Effector memory CD4-positive, alpha-beta T cell (primary cell): ENCODE measurements at regions not wholly inside any gene's neighbourhood (a gene's known extent, or its start where the extent isn't known, plus 50 kb on each side); places are given as distances from the start of the nearest gene placed in this dataset.
A peak's percentile ranks its signal among the peaks of the same experiment; 100 is the strongest.
"Not testable (repeated sequence)": the region's sequence is repeated elsewhere in the genome, so short reads cannot be mapped to it uniquely, and the experiment has no call there.

Source experiments
- DNase-seq, 3 donors: peaks; one replicate each; pipeline ENCODE4 v3.0.0-alpha.2; 2020
- H3K27ac ChIP-seq: 2 replicates; pipeline ENCODE4 v1.7.0; 2013; ENCODE audit warnings: mild to moderate bottlenecking, low read length, moderate library complexity; ENCODE audit not compliant: insufficient read depth, poor library complexity, severe bottlenecking
- H3K27me3 ChIP-seq: replicated peaks from 2 replicates; pipeline ENCODE4 v1.7.0; 2013; ENCODE audit warnings: mild to moderate bottlenecking, low read length; ENCODE audit not compliant: insufficient read depth, control insufficient read depth, poor library complexity, severe bottlenecking
- H3K36me3 ChIP-seq: 2 replicates; pipeline ENCODE4 v1.7.0; 2013; ENCODE audit warnings: mild to moderate bottlenecking, low read length, moderate library complexity; ENCODE audit not compliant: control insufficient read depth, insufficient read depth
- H3K4me1 ChIP-seq: 2 replicates; pipeline ENCODE4 v1.7.0; 2013; ENCODE audit warnings: low read length, mild to moderate bottlenecking; ENCODE audit not compliant: control insufficient read depth, insufficient read depth, poor library complexity, severe bottlenecking
- H3K4me3 ChIP-seq: 2 replicates; pipeline ENCODE4 v1.7.0; 2013; ENCODE audit warnings: low read length, low read depth, mild to moderate bottlenecking; ENCODE audit not compliant: insufficient read depth, poor library complexity, severe bottlenecking
- H3K9me3 ChIP-seq: 2 replicates; pipeline ENCODE4 v1.7.0; 2013; ENCODE audit warnings: mild to moderate bottlenecking, low read length, moderate library complexity; ENCODE audit not compliant: control insufficient read depth

DNA sequence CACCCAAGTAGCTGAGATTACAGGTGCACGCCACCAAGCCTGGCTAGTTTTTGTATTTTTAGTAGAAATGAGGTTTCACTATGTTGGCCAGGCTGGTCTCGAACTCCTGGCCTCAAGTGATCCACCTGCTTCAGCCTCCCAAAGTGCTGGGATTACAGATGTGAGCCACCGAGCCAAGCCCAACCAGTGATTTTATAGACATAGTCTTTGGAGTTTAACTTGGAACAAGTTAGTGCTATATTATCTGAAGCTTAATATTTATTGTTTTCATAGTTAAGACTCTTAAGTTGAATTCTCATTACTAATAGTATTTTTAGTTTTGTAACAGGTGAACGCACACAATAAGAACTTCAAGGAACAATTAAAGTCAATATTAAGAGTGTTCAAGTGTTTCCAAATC is 122.1 kb downstream of the SPAG6 start:
- not testable (repeated sequence) for H3K27ac ChIP-seq, H3K4me1 ChIP-seq, H3K36me3 ChIP-seq, H3K4me3 ChIP-seq, H3K9me3 ChIP-seq, H3K27me3 ChIP-seq, DNase-seq

DNA sequence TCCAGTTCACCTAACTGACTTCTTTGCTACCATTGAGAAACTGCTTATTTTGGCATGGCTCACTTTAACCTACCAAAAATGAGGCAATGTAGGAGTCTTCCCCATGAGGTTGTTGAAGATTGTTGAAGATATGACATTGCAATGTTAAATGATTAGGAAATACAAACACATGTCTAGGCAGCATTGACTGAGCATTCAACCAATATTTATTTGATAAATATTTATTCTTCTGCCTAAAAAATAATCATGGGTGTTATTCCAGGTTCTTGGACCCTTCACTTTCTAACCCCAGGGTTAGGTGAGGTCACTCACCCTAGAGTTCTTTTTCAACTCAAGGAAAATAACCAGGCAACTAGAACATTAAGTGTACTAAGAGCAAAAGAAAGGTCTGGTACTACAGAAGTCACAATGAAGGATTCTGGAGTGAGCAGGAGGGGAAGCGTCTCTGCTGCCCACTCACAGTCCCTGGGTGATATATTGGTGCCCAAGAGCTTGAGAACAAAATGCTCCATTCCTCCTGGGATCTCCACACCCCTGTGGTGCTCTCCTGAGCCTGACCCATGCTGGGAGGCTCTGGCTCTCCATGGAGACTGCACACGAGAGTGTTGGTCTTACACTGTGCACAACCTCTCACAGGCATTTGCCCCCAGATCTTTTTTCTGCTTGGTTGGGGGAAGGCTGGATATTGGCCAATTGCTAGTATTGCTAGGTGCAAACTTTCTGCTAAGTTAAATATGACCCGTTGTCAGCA is 123.4 kb downstream of the SPAG6 start:
- Histone ChIP-seq H3K4me3 (no peak overlapping the region), H3K9me3 (no peaks in the 10 kb centered on the region), H3K27ac (no peak overlapping the region), H3K4me1 (no peaks in the 10 kb centered on the region), H3K36me3 (no peaks in the 10 kb centered on the region), H3K27me3 (no peaks in the 10 kb centered on the region)
- DNase-seq, result no peak

DNA sequence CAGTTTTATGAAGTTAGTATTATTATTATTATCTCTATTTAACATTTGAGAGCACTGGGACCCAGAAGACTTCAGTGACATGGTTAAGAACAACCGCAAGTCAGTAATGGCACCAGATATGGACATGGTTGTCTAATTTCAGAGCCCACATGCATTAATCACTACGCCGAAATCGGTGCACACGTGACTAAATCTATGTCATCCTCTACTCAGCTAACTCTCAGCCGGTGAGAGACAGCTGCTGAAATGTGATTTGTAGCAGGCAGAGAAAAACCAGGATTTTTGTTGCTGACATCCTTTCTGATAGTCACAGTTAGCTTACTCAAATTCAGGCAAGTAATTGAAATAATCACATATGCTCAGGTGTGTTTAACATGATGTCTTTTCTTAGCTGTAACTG is 127.7 kb downstream of the SPAG6 start:
- DNase-seq, result no peak
- H3K4me1 ChIP-seq, result peaks cover 11% of the 10 kb centered on the region
- no peaks in the 10 kb centered on the region for H3K9me3 ChIP-seq
- H3K36me3 ChIP-seq, result no peaks in the 10 kb centered on the region
- peaks cover 33% of the 10 kb centered on the region for H3K27me3 ChIP-seq
- no peak overlapping the region for H3K4me3 ChIP-seq
- no peak overlapping the region for H3K27ac ChIP-seq

DNA sequence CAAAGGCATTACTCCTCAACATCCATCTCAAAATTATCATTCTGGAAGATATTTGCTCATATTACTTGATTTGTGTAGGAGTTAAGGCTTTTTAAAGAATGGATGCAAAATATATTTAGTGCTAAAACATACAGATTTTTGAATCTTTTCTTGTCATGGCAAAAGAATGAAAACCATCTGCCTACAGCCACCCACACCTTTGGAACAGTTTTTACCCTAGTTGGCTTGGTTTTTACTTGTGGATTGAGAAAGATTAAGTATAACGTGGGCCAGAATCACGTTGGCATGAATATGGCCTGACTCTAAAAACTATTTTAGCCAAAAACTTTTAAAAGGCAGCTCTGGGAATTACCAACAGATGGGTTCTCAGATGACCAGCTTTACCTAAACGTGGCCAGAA is 128.2 kb downstream of the SPAG6 start:
- Histone ChIP-seq H3K27me3 (peaks cover 33% of the 10 kb centered on the region), H3K4me3 (no peak overlapping the region), H3K4me1 (peaks cover 11% of the 10 kb centered on the region), H3K36me3 (no peaks in the 10 kb centered on the region), H3K9me3 (no peaks in the 10 kb centered on the region), H3K27ac (no peak overlapping the region)
- DNase-seq, result no peak

DNA sequence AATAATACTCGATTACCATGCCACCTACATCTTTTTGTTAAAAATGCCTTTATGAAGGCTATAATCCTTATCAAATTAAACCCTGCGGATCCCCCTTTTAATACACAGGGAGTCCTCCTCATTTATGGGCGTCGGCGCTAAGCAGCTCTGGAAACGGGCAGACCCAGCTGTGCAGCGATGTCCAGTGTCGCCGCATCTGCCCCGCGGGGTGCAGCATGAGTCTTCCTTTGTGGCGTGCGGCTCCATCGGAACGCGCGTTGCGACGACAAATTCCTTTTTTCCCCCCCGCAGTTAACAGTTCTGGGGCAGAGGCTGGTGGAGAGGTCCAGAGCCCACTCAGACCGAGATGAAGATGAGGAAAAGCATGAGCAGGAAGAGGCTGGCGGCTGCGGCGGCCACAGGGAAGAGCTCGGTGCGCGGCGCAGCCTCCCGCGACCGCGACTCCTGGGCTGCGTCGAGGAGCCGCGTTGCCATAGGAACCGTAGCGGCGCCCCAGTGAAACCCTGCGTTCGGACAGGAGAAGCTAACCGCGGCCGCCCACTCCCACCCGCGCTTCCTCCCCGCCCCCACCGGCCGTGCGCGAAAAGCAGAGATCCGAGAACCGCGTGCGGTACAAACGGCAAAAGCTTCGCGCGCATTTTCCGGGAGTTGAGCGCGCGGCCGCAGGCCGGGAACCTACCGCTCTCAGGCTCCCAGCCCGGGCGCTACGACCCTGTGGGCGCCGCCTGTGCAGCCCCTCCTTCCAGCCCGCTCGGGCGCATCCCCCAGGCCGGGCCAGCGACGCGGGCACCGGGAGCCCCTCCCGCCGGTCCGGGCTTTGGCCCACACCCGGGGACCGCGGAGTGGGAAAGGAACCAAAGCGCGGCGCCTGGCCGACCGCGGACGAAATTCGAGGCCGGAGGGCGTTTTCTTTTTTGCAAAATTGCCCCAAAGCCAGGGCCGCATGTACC is 130.6 kb downstream of the SPAG6 start:
- no peaks in the 10 kb centered on the region for H3K9me3 ChIP-seq
- H3K4me3 ChIP-seq, result peak overlapping the region; percentile 35
- no peak overlapping the region for H3K27ac ChIP-seq
- H3K4me1 ChIP-seq, result peaks cover 11% of the 10 kb centered on the region
- H3K27me3 ChIP-seq, result peaks cover 33% of the 10 kb centered on the region
- no peaks in the 10 kb centered on the region for H3K36me3 ChIP-seq
- no peak for DNase-seq

DNA sequence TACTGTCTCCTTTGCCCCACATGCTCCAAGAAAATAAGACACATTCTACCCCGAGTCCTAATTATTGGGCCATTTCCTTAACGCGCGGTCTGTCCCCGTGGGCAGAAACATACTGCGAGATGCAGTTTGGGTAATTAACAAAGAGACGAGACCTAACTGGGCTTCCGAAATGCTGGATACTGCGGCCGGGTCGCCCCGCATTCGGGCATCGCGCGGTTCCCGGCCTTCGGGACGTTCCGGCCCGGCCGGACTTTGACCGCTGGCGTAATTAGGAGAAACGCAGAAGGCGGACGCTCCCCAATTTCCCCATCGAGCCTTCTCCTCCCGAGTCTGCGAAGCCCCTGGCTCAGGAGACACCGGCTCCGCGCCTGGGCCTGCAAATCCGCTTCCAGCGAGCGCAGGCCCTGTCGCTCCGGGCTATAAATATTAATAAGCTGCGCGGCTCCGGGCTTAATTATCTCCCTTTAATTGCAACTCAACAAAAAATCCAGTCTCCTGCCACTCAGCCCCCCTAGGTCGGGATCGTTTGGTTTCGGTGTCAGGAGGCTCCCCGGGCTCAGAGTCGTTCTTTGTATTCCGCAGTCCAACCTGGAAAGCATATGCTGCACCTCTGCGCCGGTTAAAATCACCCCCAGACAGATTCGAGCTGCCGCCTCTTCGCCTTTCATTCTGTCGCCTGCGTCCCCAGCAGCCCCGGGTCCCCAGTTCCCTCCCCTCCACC is 131.5 kb downstream of the SPAG6 start:
- Histone ChIP-seq H3K4me1 (peaks cover 11% of the 10 kb centered on the region), H3K27me3 (peaks cover 33% of the 10 kb centered on the region), H3K4me3 (peak overlapping the region; percentile 35), H3K36me3 (no peaks in the 10 kb centered on the region), H3K27ac (no peak overlapping the region), H3K9me3 (no peaks in the 10 kb centered on the region)
- DNase-seq, result no peak

DNA sequence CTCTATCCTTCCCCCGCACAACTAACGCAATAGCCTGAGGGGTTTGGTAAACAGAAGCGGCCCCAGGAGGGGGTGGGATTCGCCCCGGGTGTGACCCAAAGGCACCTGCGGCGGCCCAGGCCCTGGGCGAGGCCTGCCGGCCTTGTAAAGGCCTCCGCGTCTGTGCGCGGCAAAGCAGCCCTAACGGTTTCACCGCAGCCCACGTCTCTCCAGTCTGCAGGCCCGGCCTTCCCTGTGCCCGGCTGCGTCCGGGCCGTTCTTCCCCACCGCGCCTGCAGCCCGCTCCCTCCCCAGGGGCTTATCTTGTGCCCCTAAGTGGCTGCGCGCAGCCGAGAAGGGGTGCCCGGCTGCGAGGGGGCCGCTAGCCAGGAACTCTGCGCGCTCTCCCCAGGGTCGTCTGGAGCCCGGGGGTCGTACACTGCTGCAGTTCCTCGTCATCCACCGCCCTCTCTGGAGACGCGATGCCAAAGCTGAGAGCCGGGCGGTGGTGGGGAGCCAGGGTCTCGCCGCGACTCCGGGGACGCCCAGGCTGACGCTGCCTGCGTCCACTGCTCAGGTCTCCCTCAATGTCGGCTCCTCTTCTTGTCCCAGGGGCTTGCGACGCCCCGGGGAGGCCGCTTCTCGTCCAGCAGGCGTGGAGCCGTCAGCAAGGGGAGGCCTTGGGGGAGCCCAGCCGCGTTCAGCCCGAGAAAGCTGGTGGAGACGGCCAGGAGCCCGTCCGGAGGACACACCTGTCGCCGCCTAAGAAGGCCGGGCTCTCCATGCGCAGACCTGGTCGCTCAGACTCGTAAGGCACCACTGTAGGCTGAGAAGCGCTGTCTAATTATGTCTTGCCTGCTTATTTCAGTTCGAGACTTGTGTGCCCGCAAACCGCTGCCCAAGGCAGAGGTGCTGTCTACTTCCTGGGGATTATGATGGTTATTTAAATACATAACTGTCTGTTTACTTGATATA is 132.3 kb downstream of the SPAG6 start:
- no peak for DNase-seq
- Histone ChIP-seq H3K4me3 (no peak overlapping the region), H3K4me1 (peaks cover 11% of the 10 kb centered on the region), H3K27ac (no peak overlapping the region), H3K9me3 (no peaks in the 10 kb centered on the region), H3K27me3 (peaks cover 33% of the 10 kb centered on the region), H3K36me3 (no peaks in the 10 kb centered on the region)

DNA sequence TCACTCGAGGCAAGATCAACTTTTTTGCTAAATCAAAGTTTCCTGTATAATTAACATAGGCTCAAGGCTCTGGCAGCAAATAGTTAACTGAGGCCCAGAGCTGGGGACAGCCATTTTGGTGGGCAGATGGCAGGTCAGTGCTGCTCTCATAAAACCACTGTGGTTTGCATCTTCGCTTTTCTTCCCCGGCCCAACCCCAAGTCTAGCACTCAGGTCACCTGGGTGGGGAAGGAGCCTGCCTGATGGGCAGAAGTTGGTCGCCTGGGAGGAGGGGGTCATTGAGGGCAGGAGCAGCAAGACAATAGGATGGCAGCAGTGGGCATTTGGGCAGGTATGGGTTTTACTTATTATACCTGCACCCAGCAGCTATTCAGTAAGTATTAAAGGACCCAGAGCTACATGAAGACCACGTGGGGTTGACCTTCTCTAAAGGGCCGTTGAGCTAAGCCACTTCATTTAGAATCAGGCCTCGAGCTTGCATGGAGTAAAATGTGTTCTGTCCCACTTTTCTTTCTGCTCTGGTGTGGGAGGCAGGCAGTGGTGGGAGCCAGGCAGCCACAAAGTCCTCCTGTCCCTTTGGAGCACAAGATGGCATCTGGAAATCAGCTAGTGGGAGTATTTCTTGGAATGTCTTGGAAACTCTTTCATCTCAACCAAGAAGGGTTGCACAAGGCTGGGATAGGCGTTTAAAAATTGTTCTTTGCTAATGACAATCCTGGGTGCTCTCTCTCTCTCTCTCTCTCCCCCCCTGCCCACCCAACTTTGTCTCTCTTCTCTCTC is 133.4 kb downstream of the SPAG6 start:
- Histone ChIP-seq H3K36me3 (no peaks in the 10 kb centered on the region), H3K4me3 (no peak overlapping the region), H3K27ac (no peak overlapping the region), H3K4me1 (peaks cover 11% of the 10 kb centered on the region), H3K27me3 (peaks cover 33% of the 10 kb centered on the region), H3K9me3 (no peaks in the 10 kb centered on the region)
- no peak for DNase-seq

DNA sequence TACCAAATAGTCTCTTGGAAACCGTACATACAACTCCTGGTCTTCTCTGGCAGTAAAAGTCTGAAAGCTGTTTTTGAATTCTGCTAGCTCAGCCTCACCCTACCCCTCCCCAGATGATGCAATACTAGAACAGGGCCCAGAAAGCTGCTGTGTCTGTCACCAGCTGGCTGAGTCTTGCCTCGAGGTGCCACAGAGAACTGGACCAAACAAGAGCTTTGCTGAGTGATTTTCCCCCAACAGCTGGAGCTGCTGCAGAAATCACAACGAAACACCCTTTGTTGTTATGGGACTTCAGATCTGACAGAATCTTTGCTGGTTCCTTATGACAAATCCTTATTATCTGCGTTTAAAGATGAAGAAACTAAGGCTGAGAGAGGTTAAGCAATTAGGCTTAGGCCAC is 134.1 kb downstream of the SPAG6 start:
- no peak overlapping the region for H3K4me3 ChIP-seq
- H3K4me1 ChIP-seq, result peaks cover 11% of the 10 kb centered on the region
- no peak overlapping the region for H3K27ac ChIP-seq
- no peaks in the 10 kb centered on the region for H3K9me3 ChIP-seq
- peaks cover 33% of the 10 kb centered on the region for H3K27me3 ChIP-seq
- no peaks in the 10 kb centered on the region for H3K36me3 ChIP-seq
- no peak for DNase-seq
